GM19438 (cell line): ENCODE measurements at regions not wholly inside any gene's neighbourhood (a gene's known extent, or its start where the extent isn't known, plus 50 kb on each side); places are given as distances from the start of the nearest gene placed in this dataset.

Source experiments
- ATAC-seq: cut with Tn5 transposase; IDR thresholded peaks from one replicate; pipeline ENCODE4 v1.9.1; 2021; ENCODE audit warnings: low read depth; ENCODE audit not compliant: unreplicated experiment

- no peak for ATAC-seq
Measured at GRCh38 chr20:50257860-50258259, 67.2 kb downstream of the CEBPB start.

GRCh38 chr20:50258790-50259483, 68.3 kb downstream of the CEBPB start:
- ATAC-seq = no peak

- ATAC-seq = no peak
Measured at GRCh38 chr20:50259705-50260478, 69.3 kb downstream of the CEBPB start.

- no peak for ATAC-seq
Measured at GRCh38 chr20:50260479-50261221, 70.0 kb downstream of the CEBPB start.

GRCh38 chr20:50261471-50262212, 71.0 kb downstream of the CEBPB start:
- ATAC-seq = no peak

GRCh38 chr20:50263831-50264230, 73.2 kb downstream of the CEBPB start:
- no peak for ATAC-seq

- no peak for ATAC-seq
Measured at GRCh38 chr20:50264534-50265145, 74.0 kb downstream of the CEBPB start.

GRCh38 chr20:50265245-50265946, 74.8 kb downstream of the CEBPB start:
- ATAC-seq = no peak

- ATAC-seq = no peak
Measured at GRCh38 chr20:50266293-50267040, 75.8 kb downstream of the CEBPB start.

GRCh38 chr20:50267041-50267865, 76.6 kb downstream of the CEBPB start:
- no peak for ATAC-seq

GRCh38 chr20:50267866-50268219, 77.2 kb downstream of the CEBPB start:
- ATAC-seq = no peak

- no peak for ATAC-seq
Measured at GRCh38 chr20:50269091-50270033, 78.7 kb downstream of the CEBPB start.

GRCh38 chr20:50270034-50270395, 79.4 kb downstream of the CEBPB start:
- no peak for ATAC-seq

GRCh38 chr20:50270569-50270968, 79.9 kb downstream of the CEBPB start:
- no peak for ATAC-seq

GRCh38 chr20:50271176-50271575, 80.5 kb downstream of the CEBPB start:
- ATAC-seq = no peak

GRCh38 chr20:50271612-50272011, 81.0 kb downstream of the CEBPB start:
- ATAC-seq = no peak

- no peak for ATAC-seq
Measured at GRCh38 chr20:50272030-50272723, 81.5 kb downstream of the CEBPB start.
